ENCODE measurements at regions not wholly inside any gene's neighbourhood (a gene's known extent, or its start where the extent isn't known, plus 50 kb on each side); places are given as distances from the start of the nearest gene placed in this dataset.

- TF ChIP-seq CTCF (IDR thresholded peaks at IDR 0.05), result no peak
- no peak for TF ChIP-seq POLR2A (IDR thresholded peaks at IDR 0.05)
These were observed 164.2 kb upstream of the PUM3 start for GRCh38 chr9:3008091-3008490.

Data from right lobe of liver (tissue), 4 donors.